Karpas-422 (cell line): ENCODE measurements at regions not wholly inside any gene's neighbourhood (a gene's known extent, or its start where the extent isn't known, plus 50 kb on each side); places are given as distances from the start of the nearest gene placed in this dataset.

ENCODE experiments used
- DNase-seq: peaks from one replicate; pipeline ENCODE4 v3.0.0-alpha.2; 2015
- H2AFZ ChIP-seq: fragments of 200-600 bp; sonication (generic); 2 replicates; pipeline ENCODE4 v1.6.1; 2014; ENCODE audit warnings: antibody characterized with exemption, low read length, mixed read lengths
- H3K27ac ChIP-seq: fragments of 200-600 bp; sonication (generic); 2 replicates; pipeline ENCODE4 v1.5.1; 2014; ENCODE audit warnings: mild to moderate bottlenecking, low read length, moderate library complexity
- H3K27me3 ChIP-seq: fragments of 200-600 bp; sonication (generic); 2 replicates; pipeline ENCODE4 v1.6.1; 2014; ENCODE audit warnings: low read length, mixed read lengths
- H3K36me3 ChIP-seq: fragments of 200-600 bp; sonication (generic); 2 replicates; pipeline ENCODE4 v1.6.1; 2014; ENCODE audit warnings: low read length, mixed read lengths; ENCODE audit not compliant: insufficient read depth
- H3K4me1 ChIP-seq: fragments of 200-600 bp; sonication (generic); 2 replicates; pipeline ENCODE4 v1.6.1; 2014; ENCODE audit warnings: mild to moderate bottlenecking, low read length, mixed read lengths
- H3K4me2 ChIP-seq: fragments of 200-600 bp; sonication (generic); 2 replicates; pipeline ENCODE4 v1.6.1; 2014; ENCODE audit warnings: low read length, low read depth, mild to moderate bottlenecking; ENCODE audit not compliant: poor library complexity, severe bottlenecking
- H3K4me3 ChIP-seq: fragments of 200-600 bp; sonication (generic); 2 replicates; pipeline ENCODE4 v1.5.1; 2014; ENCODE audit warnings: mild to moderate bottlenecking, antibody characterized with exemption, low read length, mixed read lengths
- H3K79me2 ChIP-seq: fragments of 200-600 bp; sonication (generic); 2 replicates; pipeline ENCODE4 v1.6.1; 2014; ENCODE audit warnings: mild to moderate bottlenecking, low read length, mixed read lengths
- H3K9ac ChIP-seq: fragments of 200-600 bp; sonication (generic); 2 replicates; pipeline ENCODE4 v1.6.0; 2014; ENCODE audit warnings: low read length
- H3K9me2 ChIP-seq: fragments of 200-600 bp; sonication (generic), shearing (Covaris generic); replicated peaks from 2 replicates; pipeline ENCODE4 v1.6.0; 2014; ENCODE audit warnings: mild to moderate bottlenecking, low read length, moderate library complexity; ENCODE audit not compliant: insufficient read depth
- H3K9me3 ChIP-seq: fragments of 300-700, 200-600 bp; sonication (generic); 2 replicates; pipeline ENCODE4 v1.6.1; 2014; ENCODE audit warnings: low read length, mixed read lengths
- H4K20me1 ChIP-seq: fragments of 200-600 bp; sonication (generic); 2 replicates; pipeline ENCODE4 v1.6.1; 2014; ENCODE audit warnings: mild to moderate bottlenecking, antibody characterized with exemption, low read length, low read depth; ENCODE audit not compliant: insufficient read depth

DNA sequence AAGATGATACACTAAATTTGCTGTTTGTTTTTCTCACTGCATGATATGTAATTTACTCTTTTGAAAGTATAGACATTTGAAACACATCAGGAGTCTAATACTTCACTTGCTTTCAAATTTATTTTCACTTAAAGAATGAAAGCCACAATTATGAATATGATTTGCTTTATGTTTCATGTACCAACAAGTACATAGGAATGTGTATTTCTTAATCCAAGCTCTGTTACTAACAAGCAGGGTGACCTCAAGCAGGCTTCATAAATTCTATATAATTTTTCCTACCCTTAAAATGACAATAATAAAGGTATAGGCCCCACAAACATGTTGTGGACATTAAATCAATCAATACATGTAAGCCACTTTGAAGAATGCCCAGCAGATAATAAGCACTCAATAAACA is 170.2 kb upstream of the P2RY1 start:
- no peak overlapping the region for H3K4me3 ChIP-seq
- H3K36me3 ChIP-seq: no peaks in the 10 kb centered on the region
- no peaks in the 10 kb centered on the region for H3K27me3 ChIP-seq
- H3K9me2 ChIP-seq: no peaks in the 10 kb centered on the region
- no peaks in the 10 kb centered on the region for H4K20me1 ChIP-seq
- H3K4me2 ChIP-seq: no peak overlapping the region
- no peak overlapping the region for H3K9ac ChIP-seq
- no peaks in the 10 kb centered on the region for H3K4me1 ChIP-seq
- H3K9me3 ChIP-seq: no peaks in the 10 kb centered on the region
- H3K27ac ChIP-seq: no peak overlapping the region
- H2AFZ ChIP-seq: no peak overlapping the region
- no peak for DNase-seq
- H3K79me2 ChIP-seq: no peaks in the 10 kb centered on the region

DNA sequence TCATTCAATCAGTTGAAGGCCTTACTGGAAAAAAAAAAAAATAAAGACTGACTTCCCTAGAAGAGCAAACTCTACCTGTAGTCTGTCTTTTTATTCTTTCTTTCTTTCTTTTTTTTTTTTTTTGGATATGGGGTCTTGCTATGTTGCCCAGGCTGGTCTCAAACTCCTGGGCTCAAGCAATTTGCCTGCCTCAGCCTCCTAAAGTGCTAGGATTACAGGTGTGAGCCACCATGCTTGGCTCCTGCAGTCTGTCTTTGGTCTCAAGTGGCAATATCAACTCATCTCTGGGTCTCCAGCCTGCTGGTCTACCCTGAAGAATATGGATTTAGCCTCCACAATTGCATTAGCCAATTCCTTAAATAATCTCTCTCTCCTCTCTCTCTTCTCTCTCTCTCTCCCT is 167.7 kb upstream of the P2RY1 start:
- H3K9me2 ChIP-seq: no peaks in the 10 kb centered on the region
- H3K36me3 ChIP-seq: no peaks in the 10 kb centered on the region
- H3K9ac ChIP-seq: no peak overlapping the region
- H3K27ac ChIP-seq: no peak overlapping the region
- no peak for DNase-seq
- H3K27me3 ChIP-seq: no peaks in the 10 kb centered on the region
- no peaks in the 10 kb centered on the region for H3K4me1 ChIP-seq
- no peaks in the 10 kb centered on the region for H4K20me1 ChIP-seq
- no peaks in the 10 kb centered on the region for H3K79me2 ChIP-seq
- H3K4me3 ChIP-seq: no peak overlapping the region
- no peak overlapping the region for H2AFZ ChIP-seq
- H3K9me3 ChIP-seq: no peaks in the 10 kb centered on the region
- no peak overlapping the region for H3K4me2 ChIP-seq

DNA sequence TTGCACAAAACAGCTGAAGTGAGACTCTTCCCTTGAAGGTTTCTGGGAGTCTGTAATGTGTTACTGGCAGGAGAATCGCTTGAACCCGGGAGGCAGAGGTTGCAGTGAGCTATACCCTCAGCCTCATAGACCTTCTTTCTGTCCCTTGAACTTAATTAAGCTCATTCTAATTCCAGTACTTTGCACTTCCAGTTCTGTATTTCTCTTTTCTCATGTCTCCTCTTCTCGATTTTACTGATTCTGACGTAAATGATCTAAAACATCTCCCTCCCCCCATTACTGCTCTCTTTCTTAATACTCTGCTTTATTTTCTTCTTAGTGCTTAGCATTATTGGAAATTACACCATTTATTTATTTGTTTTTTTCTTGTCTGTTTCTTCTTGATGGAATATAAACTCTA is 165.4 kb upstream of the P2RY1 start:
- no peaks in the 10 kb centered on the region for H3K27me3 ChIP-seq

DNA sequence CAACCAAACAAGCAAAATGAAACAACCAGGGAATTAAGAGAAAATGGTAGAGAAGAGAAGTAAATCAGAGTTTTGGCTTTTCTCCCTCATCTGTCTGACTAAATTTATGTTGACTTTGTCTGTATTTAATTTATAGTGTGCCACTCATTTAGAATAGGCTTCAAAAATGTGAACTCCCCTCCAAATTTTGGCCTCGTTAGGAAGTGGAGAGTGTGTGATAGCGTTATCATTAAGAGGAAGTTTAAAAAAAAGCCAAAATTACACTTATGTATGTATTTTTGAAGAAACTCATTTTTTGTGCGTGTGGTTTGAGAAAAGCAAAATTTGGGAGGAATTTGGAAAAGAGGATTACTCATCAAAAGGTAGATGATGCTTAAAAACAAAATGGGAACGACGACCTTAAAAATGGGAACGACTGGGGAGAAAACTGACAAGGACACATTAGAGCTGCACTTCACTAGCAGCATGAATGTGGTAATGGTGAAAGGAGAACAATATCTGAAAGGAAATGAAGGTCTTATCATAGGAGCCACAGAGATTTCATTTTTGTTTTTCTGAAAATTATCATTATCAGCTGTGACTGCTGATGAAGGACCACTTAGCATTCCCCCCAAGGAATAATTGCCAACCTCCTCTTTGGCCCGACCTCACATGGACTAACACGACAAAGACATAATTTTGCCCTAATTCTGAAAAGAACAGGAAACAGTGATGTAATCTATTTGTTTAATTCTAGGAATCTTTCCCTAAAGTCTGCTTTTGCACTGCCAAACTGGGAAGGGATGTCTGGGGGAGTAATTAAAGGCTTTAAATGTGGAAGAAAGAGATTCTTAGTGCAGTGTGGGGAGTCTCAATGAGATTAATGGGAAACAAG is 163.2 kb upstream of the P2RY1 start:
- no peaks in the 10 kb centered on the region for H4K20me1 ChIP-seq
- no peak overlapping the region for H2AFZ ChIP-seq
- no peaks in the 10 kb centered on the region for H3K9me2 ChIP-seq
- H3K4me1 ChIP-seq: no peaks in the 10 kb centered on the region
- H3K79me2 ChIP-seq: no peaks in the 10 kb centered on the region
- H3K4me2 ChIP-seq: no peak overlapping the region
- no peaks in the 10 kb centered on the region for H3K9me3 ChIP-seq
- DNase-seq: no peak
- H3K9ac ChIP-seq: no peak overlapping the region
- H3K27ac ChIP-seq: no peak overlapping the region
- no peaks in the 10 kb centered on the region for H3K36me3 ChIP-seq
- H3K4me3 ChIP-seq: no peak overlapping the region
- no peaks in the 10 kb centered on the region for H3K27me3 ChIP-seq

More for the DNA sequence above, 165.4 kb upstream of the P2RY1 start:
- Histone ChIP-seq H3K4me2 (no peak overlapping the region), H3K4me3 (no peak overlapping the region), H2AFZ (no peak overlapping the region), H3K36me3 (no peaks in the 10 kb centered on the region), H4K20me1 (no peaks in the 10 kb centered on the region), H3K27ac (no peak overlapping the region), H3K79me2 (no peaks in the 10 kb centered on the region), H3K9ac (no peak overlapping the region), H3K9me3 (no peaks in the 10 kb centered on the region), H3K9me2 (no peaks in the 10 kb centered on the region), H3K4me1 (no peaks in the 10 kb centered on the region)
- DNase-seq: no peak

DNA sequence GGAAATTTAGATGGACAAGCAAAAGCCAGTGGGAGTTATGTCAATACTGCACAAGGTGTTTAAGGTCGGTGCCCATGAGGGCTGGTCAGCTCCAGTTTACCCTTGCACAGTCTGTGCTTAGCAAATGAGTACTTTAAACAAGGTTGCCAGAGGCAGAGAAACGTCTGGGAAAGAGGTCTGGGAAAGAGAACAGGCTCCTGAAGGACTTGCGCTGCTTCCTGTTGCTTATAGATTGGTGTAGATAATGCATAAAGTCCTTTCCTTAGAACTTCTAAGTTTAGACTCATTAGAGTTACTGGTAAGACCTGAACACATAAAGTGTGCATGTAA is 162.6 kb upstream of the P2RY1 start:
- Histone ChIP-seq H3K4me3 (no peak overlapping the region), H2AFZ (no peak overlapping the region), H3K9me2 (no peaks in the 10 kb centered on the region), H3K27me3 (no peaks in the 10 kb centered on the region), H3K9ac (no peak overlapping the region), H3K4me2 (no peak overlapping the region), H3K27ac (no peak overlapping the region), H3K9me3 (no peaks in the 10 kb centered on the region), H4K20me1 (no peaks in the 10 kb centered on the region), H3K36me3 (no peaks in the 10 kb centered on the region), H3K79me2 (no peaks in the 10 kb centered on the region), H3K4me1 (no peaks in the 10 kb centered on the region)
- DNase-seq: no peak

DNA sequence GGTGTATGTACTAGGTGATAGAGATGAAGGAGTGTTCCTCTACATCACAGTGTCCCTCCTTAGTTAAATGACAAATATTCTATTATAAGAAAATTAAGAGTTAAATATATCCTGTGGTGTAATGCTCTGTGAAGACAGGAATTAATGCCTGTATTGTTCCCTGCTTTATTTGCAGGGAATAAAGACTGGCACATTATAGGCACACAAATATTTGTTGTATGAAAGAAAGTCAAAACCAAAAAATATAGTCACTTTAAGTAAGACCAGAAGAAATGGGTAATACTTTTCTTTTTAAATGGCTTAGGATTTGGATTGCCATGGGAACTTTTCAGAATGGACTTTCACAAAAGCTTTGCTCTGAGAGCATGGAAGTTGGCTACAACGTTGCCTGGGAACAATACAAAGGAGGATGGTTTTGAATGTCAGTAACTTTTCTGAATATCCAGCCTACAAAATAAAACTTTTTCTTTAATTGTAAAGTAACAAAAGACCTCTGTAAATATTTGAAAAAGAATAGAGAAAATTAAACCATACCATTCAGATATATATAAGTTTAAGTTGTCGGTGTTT is 158.0 kb upstream of the P2RY1 start:
- Histone ChIP-seq H3K9me3 (no peaks in the 10 kb centered on the region), H3K36me3 (no peaks in the 10 kb centered on the region), H3K4me2 (no peak overlapping the region), H3K9ac (no peak overlapping the region), H3K79me2 (no peaks in the 10 kb centered on the region), H3K4me3 (no peak overlapping the region), H2AFZ (no peak overlapping the region), H3K4me1 (no peaks in the 10 kb centered on the region), H3K27me3 (no peaks in the 10 kb centered on the region), H4K20me1 (no peaks in the 10 kb centered on the region), H3K27ac (no peak overlapping the region), H3K9me2 (no peaks in the 10 kb centered on the region)
- DNase-seq: no peak

DNA sequence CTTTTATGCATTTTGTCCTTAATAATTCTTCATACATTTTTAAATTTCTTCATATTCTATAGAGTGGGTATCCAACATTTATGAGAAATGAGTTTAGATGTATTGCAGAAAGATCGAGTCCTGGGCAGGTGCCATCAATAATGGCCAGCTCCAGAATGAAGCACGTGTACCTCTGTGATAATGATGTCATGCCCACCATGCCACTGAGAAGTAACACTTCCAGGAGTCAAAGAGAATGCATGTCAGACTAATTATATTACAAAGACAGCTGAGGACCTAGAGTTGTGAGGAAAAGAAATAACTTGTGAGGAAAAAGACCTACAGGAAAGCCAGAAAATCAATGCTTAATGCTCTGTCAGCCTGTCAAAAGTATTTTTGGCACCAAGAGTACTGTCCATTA is 157.4 kb upstream of the P2RY1 start:
- H3K27me3 ChIP-seq: no peaks in the 10 kb centered on the region
- no peaks in the 10 kb centered on the region for H3K79me2 ChIP-seq
- H3K4me1 ChIP-seq: no peaks in the 10 kb centered on the region
- H3K9ac ChIP-seq: no peak overlapping the region
- H2AFZ ChIP-seq: no peak overlapping the region
- H3K27ac ChIP-seq: no peak overlapping the region
- no peak overlapping the region for H3K4me2 ChIP-seq
- H4K20me1 ChIP-seq: no peaks in the 10 kb centered on the region
- H3K36me3 ChIP-seq: no peaks in the 10 kb centered on the region
- no peaks in the 10 kb centered on the region for H3K9me2 ChIP-seq
- no peaks in the 10 kb centered on the region for H3K9me3 ChIP-seq
- H3K4me3 ChIP-seq: no peak overlapping the region
- DNase-seq: no peak

DNA sequence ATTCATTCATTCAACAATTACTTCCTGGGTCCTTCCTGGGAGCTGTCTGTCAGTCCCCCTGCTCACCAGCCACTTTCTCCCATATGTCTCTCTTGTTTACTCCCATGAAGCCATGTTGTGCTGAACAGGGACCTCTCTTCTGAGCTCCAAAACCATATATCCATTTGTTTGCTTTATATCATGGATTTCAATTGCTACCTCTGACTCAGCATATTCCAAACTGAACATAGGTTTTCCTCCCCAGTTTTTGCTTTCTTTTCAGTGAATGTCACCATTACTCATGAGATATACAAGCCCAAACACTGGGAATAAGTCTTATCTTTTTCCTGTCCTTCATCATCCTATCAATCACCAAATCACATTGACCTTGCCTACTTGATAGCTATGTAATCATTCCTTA is 152.5 kb upstream of the P2RY1 start:
- DNase-seq: no peak
- no peak overlapping the region for H2AFZ ChIP-seq

More for the DNA sequence above, 152.5 kb upstream of the P2RY1 start:
- H3K36me3 ChIP-seq: no peaks in the 10 kb centered on the region
- no peak overlapping the region for H3K27ac ChIP-seq
- no peak overlapping the region for H3K9ac ChIP-seq
- no peak overlapping the region for H3K4me2 ChIP-seq
- no peaks in the 10 kb centered on the region for H3K27me3 ChIP-seq
- no peaks in the 10 kb centered on the region for H4K20me1 ChIP-seq
- no peaks in the 10 kb centered on the region for H3K9me3 ChIP-seq
- H3K4me3 ChIP-seq: no peak overlapping the region
- H3K9me2 ChIP-seq: no peaks in the 10 kb centered on the region
- H3K79me2 ChIP-seq: no peaks in the 10 kb centered on the region
- H3K4me1 ChIP-seq: no peaks in the 10 kb centered on the region
